GM20431 (cell line): ENCODE measurements at regions not wholly inside any gene's neighbourhood (a gene's known extent, or its start where the extent isn't known, plus 50 kb on each side); places are given as distances from the start of the nearest gene placed in this dataset.

ENCODE experiments used
- in situ Hi-C: fragments of 300-500 bp; cut with MseI, MboI; formaldehyde crosslinking; loops from one replicate; pipeline ENCODE4 v1.15.0; 2020; ENCODE audit warnings: low sequenced_read_pairs; ENCODE audit not compliant: unreplicated experiment

DNA sequence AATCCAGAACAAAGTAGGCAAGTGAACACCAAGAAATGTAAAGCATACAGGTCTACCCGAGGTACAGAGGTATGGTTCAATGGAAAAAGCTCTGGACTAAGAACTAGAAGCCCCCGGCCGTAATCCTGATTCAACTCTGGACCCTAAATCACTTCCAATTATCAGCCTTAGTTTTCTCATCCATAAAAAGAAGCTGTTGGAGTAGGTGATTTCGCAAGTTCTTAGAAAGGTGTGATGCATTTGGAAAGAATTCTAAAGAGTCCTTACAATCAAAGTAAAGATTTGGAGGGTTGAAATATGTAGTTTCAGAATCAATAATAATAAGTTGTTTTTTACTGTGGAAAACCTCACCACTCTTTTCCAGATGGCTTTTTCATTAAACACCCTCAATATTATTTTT, 622.1 kb upstream of the ID2 start:
- in situ Hi-C loops: no loop called here

- in situ Hi-C loops: no loop called here
Measured at GRCh38 chr2:8061219-8061618, 620.6 kb upstream of the ID2 start.

GRCh38 chr2:8064603-8065002, 617.3 kb upstream of the ID2 start:
- in situ Hi-C loops: no loop called here

DNA sequence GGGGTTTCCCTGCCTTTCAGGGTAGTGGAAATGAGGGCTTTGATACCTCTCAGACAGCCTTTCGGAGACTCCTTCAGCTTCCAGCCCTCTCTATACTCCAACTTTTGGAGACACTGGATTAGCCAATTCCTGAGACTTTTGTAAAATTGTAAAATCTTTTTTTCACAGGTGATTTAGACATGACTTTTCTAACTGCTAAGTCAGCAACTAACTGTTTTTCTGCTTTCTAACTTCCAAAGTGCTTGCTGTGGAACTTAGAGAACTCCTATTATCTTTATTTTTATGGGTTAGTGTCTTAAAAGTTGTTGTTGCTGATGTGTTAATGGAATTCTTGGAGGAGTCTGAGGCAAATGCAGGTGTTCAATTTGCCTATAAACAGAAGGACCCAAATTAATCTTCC, 616.7 kb upstream of the ID2 start:
- in situ Hi-C loops: no loop called here

- in situ Hi-C loops: no loop called here
Measured at GRCh38 chr2:8067784-8068336, 614.0 kb upstream of the ID2 start.

GRCh38 chr2:8072907-8073306, 608.9 kb upstream of the ID2 start:
- in situ Hi-C loops: no loop called here

GRCh38 chr2:8073916-8074315, 607.9 kb upstream of the ID2 start:
- in situ Hi-C loops: no loop called here

- in situ Hi-C loops: no loop called here
Measured at GRCh38 chr2:8076448-8077342, 605.2 kb upstream of the ID2 start.

DNA sequence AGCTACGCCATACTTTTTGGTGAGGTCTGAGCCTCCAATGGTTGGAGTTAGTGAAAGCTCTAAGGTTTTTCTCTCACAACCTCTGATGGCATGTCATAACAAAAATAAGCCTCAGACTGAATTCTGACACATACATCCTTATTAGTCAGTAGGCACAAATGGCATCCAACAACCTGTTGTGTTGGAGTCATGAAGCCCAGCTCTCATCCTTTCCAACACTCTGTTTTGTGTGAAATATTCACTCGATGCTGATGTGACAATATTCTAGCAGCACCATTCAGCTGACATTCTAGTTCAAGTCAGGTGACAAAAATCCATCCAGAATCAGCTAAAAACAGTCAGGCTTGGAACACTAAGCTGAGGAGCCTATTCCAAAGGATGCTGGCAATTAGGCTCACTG, 603.2 kb upstream of the ID2 start:
- in situ Hi-C loops: no loop called here

GRCh38 chr2:8080063-8080462, 601.8 kb upstream of the ID2 start:
- in situ Hi-C loops: no loop called here

DNA sequence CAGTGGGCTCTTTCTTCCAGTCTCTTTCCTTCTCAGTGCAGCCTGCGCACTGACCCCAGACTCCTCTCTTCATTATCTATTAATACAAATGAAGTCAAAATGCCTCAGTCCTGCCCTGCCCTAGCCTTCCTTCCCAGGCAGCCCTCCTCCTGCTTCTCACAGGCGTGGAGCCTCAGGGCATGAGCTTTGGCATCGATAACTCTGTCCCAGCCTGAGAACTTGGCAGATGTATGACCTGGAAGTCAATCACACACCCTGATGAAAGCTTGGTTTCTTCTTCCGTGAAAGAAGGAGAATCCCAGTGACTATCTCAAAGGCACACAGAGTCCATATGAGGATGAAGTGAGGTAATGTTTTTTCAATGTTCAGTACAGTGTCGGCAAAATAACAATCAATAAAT, 600.7 kb upstream of the ID2 start:
- in situ Hi-C loops: no loop called here

DNA sequence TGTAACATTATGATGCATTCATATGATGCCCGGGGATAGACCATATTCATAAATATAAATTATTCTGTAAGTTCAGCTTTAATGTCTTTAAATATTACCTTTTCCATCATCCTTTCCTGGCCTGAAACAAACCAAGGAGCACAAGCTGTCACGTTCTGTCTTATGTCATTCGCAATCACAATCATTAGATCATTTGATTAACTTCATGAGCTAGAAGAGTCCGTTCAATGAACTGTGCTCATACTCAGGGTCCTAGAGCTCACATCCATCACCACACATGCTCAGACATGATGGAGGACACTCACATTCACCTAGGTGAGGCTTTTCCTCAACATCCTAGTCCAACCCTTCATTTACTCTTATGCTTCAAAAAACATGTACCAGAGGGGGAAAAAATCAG, 599.0 kb upstream of the ID2 start:
- in situ Hi-C loops: no loop called here

GRCh38 chr2:8086357-8086756, 595.5 kb upstream of the ID2 start:
- in situ Hi-C loops: no loop called here

- in situ Hi-C loops: no loop called here
Measured at GRCh38 chr2:8086796-8087479, 594.9 kb upstream of the ID2 start.

DNA sequence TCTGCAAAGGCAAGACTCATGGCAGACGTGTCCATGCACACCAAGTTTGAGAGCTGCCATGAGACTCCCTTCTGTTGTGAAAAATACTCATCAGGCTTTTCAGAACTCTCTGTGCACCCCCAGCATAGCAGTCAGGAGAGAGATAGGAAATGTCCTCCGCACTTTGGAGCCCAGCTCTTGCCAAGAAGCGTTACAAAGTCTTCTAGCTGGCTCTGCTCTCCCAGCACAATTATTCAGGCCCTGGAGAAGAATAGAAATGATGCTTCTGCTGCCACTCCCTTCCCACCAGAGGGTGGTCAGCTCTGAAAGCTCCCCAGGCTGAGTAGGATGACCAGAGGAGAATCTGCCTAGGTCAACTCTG, 594.4 kb upstream of the ID2 start:
- in situ Hi-C loops: no loop called here

DNA sequence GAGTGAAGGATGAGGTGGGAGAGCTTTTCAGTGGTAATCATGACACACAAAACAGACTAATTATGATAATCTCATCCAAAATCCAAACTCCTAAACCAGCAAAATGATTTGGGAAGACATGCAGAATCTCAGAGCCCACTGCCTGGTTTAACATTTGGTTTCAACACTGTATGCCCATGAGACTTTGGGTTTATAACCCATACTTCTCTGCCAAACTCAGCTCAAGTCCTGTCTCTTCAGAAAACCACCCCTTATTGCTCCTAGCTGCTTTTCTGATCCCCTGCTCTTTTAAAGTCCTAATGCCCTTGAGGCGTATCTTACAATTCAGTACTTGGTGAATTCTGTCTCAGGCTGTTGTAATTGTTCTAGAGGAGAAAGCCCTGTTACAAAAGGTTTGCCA, 593.0 kb upstream of the ID2 start:
- in situ Hi-C loops: no loop called here

DNA sequence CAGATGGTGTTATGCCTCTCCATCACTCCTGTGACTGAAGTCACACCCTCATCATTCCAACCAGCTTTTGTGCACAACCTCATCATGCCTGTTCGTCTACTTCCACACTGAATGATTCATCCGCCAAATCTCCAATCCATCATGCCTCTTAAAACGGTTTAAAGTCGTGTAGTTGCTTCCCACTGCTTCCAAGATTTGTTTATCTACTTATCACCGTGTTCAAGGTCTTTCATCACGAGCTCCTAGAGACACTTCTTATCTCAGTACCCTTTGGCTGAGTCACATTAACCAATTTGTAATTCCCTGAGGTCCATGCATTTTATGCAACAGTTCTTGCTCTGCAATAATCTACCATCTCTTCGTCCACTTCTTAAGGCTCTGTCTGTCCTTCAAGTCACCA, 592.3 kb upstream of the ID2 start:
- in situ Hi-C loops: no loop called here

GRCh38 chr2:8090748-8091700, 590.8 kb upstream of the ID2 start:
- in situ Hi-C loops: no loop called here

DNA sequence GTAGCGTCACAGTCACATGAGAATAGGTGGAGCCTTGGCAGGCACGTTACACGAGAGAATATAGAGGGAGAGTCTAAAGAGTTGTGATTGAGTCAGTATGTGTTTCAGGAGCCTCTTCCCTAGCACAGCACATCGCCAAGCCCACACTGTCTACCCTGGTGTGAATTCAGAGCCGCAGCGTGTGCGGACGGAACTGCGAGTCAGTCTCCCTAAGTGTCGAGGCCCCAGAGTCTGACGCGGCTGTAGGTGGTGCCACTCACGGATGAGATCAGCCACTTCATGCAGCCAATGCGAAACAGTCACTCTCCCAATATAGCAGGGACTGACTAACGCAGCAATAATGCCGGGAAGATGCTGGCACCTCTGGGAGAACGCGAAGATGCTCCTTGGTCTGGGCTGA, 587.3 kb upstream of the ID2 start:
- in situ Hi-C loops: no loop called here

DNA sequence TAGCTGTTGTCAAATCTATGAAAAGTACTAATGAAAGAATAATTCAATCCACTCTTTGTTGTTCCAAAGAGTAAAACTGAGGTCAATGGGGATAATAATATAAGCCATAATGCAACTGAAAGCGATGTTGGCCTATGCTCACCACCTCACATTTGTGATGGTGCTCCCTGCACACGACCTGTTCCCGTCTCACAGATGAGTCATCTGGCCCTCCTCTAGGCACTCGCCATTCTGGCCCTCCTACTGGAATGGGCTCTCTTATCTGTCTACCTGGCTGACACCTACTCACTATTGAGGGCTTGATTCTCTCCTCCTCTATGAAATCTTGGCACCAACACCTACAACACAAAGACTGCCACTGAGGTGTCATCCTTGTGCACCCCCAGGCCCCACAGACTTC, 585.9 kb upstream of the ID2 start:
- in situ Hi-C loops: no loop called here
